GM18502 (cell line): ENCODE measurements at regions not wholly inside any gene's neighbourhood (a gene's known extent, or its start where the extent isn't known, plus 50 kb on each side); places are given as distances from the start of the nearest gene placed in this dataset.

Experiments
- ATAC-seq: cut with Tn5 transposase; IDR thresholded peaks from one replicate; pipeline ENCODE4 v1.9.1; 2021; ENCODE audit warnings: mild to moderate bottlenecking; ENCODE audit not compliant: unreplicated experiment, poor library complexity

GRCh38 chr18:73807551-73808192, 340.0 kb downstream of the FBXO15 start:
- no peak for ATAC-seq

- ATAC-seq, result no peak
Measured at GRCh38 chr18:73805991-73806390, 341.6 kb downstream of the FBXO15 start.

DNA sequence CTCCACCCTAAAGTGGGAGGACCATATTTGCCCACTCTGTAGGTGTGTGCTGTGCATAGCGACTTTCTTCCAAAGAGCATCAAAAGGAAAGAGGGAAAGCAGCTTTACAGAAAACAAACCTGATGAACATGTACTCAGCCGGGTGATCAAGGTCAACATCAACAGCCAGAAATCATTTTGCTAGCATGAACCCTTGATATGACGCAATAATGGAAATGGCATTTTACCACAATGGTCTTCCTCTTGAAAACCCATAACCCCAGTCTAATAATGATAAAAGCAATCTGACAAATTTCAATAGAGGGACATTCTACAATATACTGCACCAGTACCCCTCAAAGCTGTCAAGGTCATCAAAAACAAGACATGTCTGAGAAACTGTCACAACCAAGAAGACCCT, 350.2 kb downstream of the FBXO15 start:
- no peak for ATAC-seq

DNA sequence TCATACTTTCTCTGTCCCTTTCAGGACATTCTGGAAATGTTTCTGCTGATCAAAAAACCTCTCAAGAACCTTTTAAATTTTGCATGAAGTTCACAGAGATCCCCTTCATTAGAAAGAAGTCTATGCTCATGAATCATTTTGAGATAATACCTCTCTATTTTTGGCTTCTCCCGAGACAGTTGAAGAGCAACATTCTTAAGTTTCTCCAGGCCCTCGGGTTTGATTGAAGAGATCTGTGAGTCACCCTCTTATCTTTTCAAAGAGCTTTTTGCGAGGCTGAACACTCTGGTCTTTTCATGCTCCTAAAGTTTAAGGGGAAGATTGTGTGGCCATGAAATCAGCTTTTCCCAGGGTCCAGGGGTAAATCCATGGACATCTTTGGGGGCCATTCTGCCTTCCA, 354.2 kb downstream of the FBXO15 start:
- ATAC-seq, result no peak

DNA sequence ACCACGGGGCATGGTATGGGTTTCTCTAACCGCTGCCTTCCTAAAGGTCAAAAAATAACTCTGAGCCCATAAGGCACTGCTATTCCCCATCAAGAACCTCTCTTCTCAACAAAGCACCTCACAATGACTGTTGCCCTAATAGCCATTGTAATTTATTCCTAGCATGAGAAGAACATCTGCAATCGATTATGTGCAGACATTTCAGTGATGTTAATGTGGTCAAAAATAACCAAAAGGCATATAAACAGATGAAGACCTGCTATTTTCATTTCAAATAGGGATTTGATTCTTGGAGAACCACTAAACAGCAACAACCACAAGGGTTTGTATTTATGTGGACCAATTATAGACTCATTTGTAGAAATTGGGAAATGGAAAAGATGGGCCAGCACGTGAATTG, 356.6 kb downstream of the FBXO15 start:
- no peak for ATAC-seq

DNA sequence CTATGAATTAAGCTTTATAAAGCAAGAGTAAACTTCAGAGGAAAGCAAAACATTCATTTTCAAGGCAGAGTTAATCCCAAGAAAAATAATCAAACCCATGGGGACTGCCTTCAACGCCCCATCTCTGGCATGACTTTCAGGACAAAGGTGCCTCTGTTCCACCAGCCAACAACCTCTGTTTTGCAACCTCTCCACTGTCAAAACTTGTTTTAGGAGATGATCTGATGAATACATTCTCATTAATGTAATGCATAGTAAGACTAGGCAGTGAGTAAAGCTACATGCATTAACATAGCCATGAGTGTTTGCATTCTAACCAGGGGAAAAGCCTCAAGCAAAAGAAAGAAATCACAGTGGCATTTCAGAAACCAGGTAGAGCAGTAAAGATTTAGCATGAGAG, 357.0 kb downstream of the FBXO15 start:
- ATAC-seq, result no peak

DNA sequence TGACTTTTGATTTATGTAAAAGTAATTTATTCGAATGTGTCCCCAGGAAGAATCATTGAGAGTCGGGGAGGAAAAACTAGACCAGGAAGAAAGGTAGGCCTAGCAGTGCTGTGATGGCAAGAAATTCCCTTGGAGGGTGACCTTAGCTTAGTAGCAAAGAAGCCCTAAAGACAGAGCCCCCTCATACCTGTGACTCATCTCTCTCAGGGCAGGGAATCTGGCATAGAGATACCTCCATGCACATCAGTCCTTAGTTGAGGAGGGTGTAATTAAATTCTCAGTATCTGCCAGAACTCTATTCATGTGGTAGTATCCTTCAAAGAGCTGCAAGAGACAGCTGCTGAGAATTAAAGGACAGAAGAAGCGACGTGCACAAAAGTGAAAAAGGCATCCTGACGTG, 360.3 kb downstream of the FBXO15 start:
- no peak for ATAC-seq

DNA sequence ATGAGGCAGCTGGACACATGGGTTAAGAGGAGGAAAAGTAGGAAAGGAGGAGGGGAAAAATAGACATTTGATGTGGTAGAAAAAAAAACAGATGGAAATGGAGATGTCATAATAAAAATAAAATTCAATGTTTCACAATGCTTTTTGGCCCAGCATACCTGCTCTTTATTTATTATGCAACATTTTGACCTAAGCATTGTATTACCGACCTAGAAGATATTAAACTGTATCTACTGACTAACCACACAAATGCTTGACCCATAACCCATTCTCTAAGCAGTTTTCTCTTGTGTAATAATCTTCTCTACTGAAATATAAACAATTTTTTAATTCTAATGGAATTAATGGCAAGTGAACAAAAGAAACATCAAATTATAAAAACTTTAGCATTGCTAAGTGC, 362.3 kb downstream of the FBXO15 start:
- ATAC-seq, result no peak

GRCh38 chr18:73784853-73785252, 362.8 kb downstream of the FBXO15 start:
- no peak for ATAC-seq

DNA sequence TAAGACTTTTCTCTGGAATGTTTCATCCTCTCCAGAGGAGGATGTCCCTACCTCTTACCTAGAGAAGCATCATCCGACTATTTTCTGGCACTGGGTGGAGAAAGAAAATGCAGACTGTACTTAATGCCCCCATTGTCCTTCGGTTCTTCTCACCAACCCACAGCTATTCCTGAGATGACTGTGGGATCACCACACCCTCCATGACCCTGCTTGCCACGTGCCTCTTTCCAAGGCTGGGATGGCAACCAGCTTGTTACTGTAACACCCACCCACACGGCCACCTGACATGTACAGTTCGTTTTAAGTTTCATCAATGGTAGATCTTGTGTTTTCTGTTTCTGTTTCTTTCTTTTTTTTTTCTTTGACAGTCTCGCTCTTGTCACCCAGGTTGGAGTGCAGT, 365.2 kb downstream of the FBXO15 start:
- ATAC-seq, result peak; percentile 40

GRCh38 chr18:73780218-73780617, 367.4 kb downstream of the FBXO15 start:
- ATAC-seq, result no peak

GRCh38 chr18:73778032-73778359, 369.6 kb downstream of the FBXO15 start:
- no peak for ATAC-seq

DNA sequence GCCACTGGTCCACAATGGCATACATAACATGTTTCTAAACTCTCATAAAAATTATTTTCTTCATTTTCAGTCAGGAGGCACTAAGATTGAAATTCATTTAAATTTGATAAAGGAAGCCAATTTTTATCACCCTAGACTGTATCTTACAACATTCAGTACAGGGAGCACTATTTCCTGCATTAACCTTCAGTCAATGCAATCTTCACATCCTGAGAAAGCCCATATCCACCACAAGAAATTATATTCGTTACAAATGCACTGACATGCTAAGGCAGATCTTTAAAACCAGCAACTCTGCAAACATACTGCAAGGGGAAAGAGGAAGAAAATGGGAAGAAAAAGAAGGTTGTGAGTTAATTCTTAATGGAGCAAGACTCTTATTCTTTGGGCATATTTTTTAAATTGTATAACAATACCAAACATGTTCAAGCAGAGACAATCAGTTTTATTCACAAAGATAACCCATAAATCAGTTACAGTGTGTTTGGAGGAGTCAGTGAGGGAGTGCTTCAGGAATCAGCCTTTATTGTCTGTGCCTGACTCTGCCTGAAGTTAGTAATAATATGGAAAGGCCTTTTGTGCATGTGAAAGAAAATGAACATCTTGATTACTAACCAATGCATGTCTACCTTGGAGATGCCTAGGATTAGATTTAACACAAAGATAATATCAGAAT, 370.1 kb downstream of the FBXO15 start:
- no peak for ATAC-seq

- no peak for ATAC-seq
Measured at GRCh38 chr18:73774811-73775509, 372.7 kb downstream of the FBXO15 start.

- no peak for ATAC-seq
Measured at GRCh38 chr18:73768043-73768442, 379.6 kb downstream of the FBXO15 start.

- no peak for ATAC-seq
Measured at GRCh38 chr18:73766910-73767515, 380.6 kb downstream of the FBXO15 start.

GRCh38 chr18:73758446-73758845, 389.2 kb downstream of the FBXO15 start:
- no peak for ATAC-seq

DNA sequence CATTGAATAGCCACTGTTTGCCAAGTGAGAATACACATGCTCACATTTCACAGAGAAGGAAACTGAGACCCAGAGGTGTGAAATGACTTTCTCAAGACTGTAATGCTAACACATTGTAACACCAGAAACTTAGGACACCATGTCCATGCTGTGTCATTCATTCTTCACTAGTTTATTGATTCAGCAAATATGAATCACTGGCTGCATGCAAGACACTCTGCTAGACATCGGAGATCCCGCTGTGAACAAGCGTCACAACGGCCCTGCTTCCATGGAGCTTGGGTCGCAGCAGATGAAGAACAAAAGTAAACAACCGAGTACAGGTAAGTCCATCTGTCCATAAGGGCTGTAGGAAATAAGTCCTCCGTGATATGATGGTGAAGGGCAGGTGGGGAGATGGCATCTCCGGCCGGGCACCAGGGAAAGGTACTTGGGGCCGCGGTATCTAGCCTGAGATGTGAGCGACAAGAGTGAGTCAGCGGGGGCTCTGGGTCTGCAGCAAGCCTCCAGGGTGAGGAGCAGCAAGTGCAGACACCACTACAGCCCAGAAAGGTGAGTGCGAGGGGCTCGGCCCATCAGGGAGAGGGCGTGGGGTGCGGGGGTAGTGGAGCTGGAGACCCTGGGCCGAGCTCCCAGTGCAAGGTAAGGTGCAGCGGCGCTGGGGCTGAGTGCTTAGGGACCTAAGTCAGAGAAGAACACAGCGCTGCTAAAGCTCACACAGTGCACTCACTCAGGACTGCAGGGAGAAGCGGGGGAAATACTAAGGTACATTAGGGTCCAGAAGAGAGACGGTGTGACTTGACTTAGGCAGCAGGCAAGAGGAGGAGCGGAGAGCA, 391.2 kb downstream of the FBXO15 start:
- ATAC-seq, result no peak

GRCh38 chr18:73752965-73753364, 394.7 kb downstream of the FBXO15 start:
- no peak for ATAC-seq

DNA sequence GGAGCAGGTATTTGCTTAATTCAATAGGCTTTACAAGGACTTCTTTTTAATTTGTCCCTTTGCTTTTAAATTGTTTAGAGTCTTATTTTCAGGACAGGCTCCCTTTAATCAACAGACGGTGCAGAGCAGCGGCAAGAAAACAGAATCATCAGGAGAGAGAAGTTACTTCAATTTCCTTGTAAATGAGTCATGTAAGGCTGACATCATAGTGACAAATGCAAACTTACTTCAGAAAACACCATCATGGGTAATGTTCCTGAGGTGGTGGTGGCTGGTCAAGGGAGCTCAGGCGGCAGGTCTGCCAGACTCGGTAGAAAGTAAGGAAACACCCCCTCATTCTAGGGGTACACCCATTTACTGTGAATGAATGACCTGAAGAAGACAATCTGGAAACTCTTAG, 395.1 kb downstream of the FBXO15 start:
- no peak for ATAC-seq

DNA sequence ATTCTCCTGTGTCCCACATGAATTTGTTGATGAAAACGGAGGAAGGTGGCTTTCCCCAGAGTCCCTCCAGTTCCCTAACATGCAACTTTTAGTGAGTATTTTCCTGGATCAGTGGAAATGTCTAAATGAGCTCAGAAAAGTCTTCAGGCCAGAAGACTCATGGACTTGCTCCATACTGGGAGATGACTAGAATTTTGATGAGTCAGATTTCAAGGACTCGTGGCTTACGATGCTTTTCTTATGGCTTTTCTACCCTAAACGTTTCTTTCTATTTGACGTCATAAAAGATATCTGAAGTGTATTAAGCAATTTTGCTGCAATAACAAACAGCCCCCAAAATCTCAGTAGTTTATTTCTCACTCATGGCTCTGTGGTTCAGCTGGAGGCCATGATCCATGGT, 397.6 kb downstream of the FBXO15 start:
- no peak for ATAC-seq
